H1 (cell line): ENCODE measurements at regions not wholly inside any gene's neighbourhood (a gene's known extent, or its start where the extent isn't known, plus 50 kb on each side); places are given as distances from the start of the nearest gene placed in this dataset.

ENCODE experiments used
- CTCF ChIA-PET: fragments of 300-600 bp; sonication (Branson Sonifier 250); formaldehyde crosslinking; loops from one replicate; lab custom pipeline; 2021; ENCODE audit not compliant: partially characterized antibody; lab: Charles Lee
- POLR2A ChIA-PET: fragments of 300-600 bp; sonication (Branson Sonifier 250); formaldehyde crosslinking; loops from one replicate; lab custom pipeline; 2021; ENCODE audit warnings: inconsistent platforms; ENCODE audit not compliant: partially characterized antibody; lab: Charles Lee
- DNase-seq, 2 experiments: peaks; one replicate each; pipeline versions ENCODE4 v3.0.0 to v3.0.0-alpha.2; 2010 to 2022; ENCODE audit warnings: low spot score in 2 of 2, low read depth in 1 of 2, mixed read lengths in 1 of 2
- FAIRE-seq: peaks from 2 replicates; lab custom pipeline; 2011; peaks lifted over from hg19 to GRCh38; lab: Jason Lieb, UNC
- H2AFZ ChIP-seq: 2 replicates; pipeline ENCODE4 v1.8.1; 2012; ENCODE audit warnings: low read length, inconsistent platforms
- H2AK5ac ChIP-seq: 2 replicates; pipeline ENCODE4 v1.6.1; 2013; ENCODE audit warnings: low read depth, low read length
- H2BK120ac ChIP-seq: replicated peaks from 2 replicates; pipeline ENCODE3; 2013; ENCODE audit warnings: low read depth, low read length, inconsistent platforms
- H2BK12ac ChIP-seq: 2 replicates; pipeline ENCODE4 v1.6.1; 2013; ENCODE audit warnings: low read depth, low read length
- H2BK15ac ChIP-seq: 2 replicates; pipeline ENCODE4 v1.6.1; 2013; ENCODE audit warnings: low read length
- H2BK20ac ChIP-seq: 2 replicates; pipeline ENCODE4 v1.6.1; 2013; ENCODE audit warnings: low read length
- H2BK5ac ChIP-seq: 2 replicates; pipeline ENCODE4 v1.6.1; 2013; ENCODE audit warnings: low read depth, low read length
- H3K14ac ChIP-seq: 2 replicates; pipeline ENCODE4 v1.6.1; 2013; ENCODE audit warnings: inconsistent platforms; ENCODE audit not compliant: insufficient read length
- H3K18ac ChIP-seq: 2 replicates; pipeline ENCODE4 v1.6.1; 2013; ENCODE audit warnings: low read length; ENCODE audit errors: extremely low read depth
- H3K23ac ChIP-seq: 2 replicates; pipeline ENCODE4 v1.6.1; 2013; ENCODE audit warnings: inconsistent platforms; ENCODE audit not compliant: insufficient read length
- H3K23me2 ChIP-seq: 2 replicates; pipeline ENCODE4 v1.6.1; 2013; ENCODE audit warnings: low read depth, low read length
- H3K27ac ChIP-seq: 2 replicates; pipeline ENCODE4 v1.6.1; 2011; ENCODE audit warnings: low read depth, low read length, inconsistent platforms
- H3K27me3 ChIP-seq, 4 experiments: replicated peaks in 1 of 4; 1 replicate in 1 of 4; 2 replicates in 3 of 4; pipeline versions ENCODE4 v1.6.1 to v1.8.1; 2011 to 2013; ENCODE audit warnings: low read length in 3 of 4, mild to moderate bottlenecking in 3 of 4, inconsistent platforms in 2 of 4, mixed read lengths in 2 of 4, moderate library complexity in 1 of 4; ENCODE audit not compliant: control insufficient read depth in 3 of 4, insufficient read depth in 3 of 4; ENCODE audit errors: extremely low read depth in 1 of 4
- H3K36me3 ChIP-seq, 4 experiments: 2 replicates each; pipeline versions ENCODE4 v1.6.1 to v1.8.1; 2011 to 2013; ENCODE audit warnings: mild to moderate bottlenecking in 4 of 4, low read length in 3 of 4, moderate library complexity in 2 of 4, control low read depth in 1 of 4, inconsistent platforms in 1 of 4; ENCODE audit not compliant: insufficient read depth in 4 of 4, control insufficient read depth in 2 of 4
- H3K4ac ChIP-seq: replicated peaks from 2 replicates; pipeline ENCODE3; 2013; ENCODE audit warnings: low read length, low read depth, mixed read lengths, inconsistent platforms; ENCODE audit not compliant: insufficient read length
- H3K4me1 ChIP-seq, 4 experiments: replicated peaks in 1 of 4; 1 replicate in 1 of 4; 2 replicates in 3 of 4; pipeline versions ENCODE4 v1.6.1 to v1.8.1; 2011 to 2013; ENCODE audit warnings: low read length in 3 of 4, inconsistent platforms in 2 of 4, mixed read lengths in 1 of 4; ENCODE audit not compliant: insufficient read depth in 4 of 4, control insufficient read depth in 3 of 4
- H3K4me2 ChIP-seq, 2 experiments: 2 replicates each; pipeline versions ENCODE4 v1.6.1 to v1.8.1; 2011 to 2013; ENCODE audit warnings: low read depth in 2 of 2, low read length in 2 of 2, control low read depth in 1 of 2, inconsistent platforms in 1 of 2, mild to moderate bottlenecking in 1 of 2; ENCODE audit not compliant: insufficient read depth in 1 of 2
- H3K4me3 ChIP-seq, 4 experiments: fragments of 200-600, 300-600 bp in 1 of 4; sonication (generic), shearing (Covaris generic), sonication (Bioruptor Twin) in 1 of 4; 2 replicates each; pipeline versions ENCODE4 v1.5.1 to v1.8.1; 2011 to 2016; ENCODE audit warnings: low read length in 4 of 4, low read depth in 3 of 4, control low read depth in 2 of 4, inconsistent platforms in 2 of 4, mild to moderate bottlenecking in 2 of 4, mixed read lengths in 1 of 4, moderate library complexity in 1 of 4; ENCODE audit not compliant: insufficient read depth in 2 of 4; ENCODE audit errors: extremely low read depth in 1 of 4
- H3K56ac ChIP-seq: replicated peaks from 2 replicates; pipeline ENCODE3; 2013; ENCODE audit warnings: low read depth, mild to moderate bottlenecking, mixed read lengths, low read length, inconsistent platforms; ENCODE audit not compliant: insufficient read length
- H3K79me1 ChIP-seq: 2 replicates; pipeline ENCODE4 v1.6.1; 2013; ENCODE audit warnings: low read depth, low read length, control low read depth
- H3K79me2 ChIP-seq, 2 experiments: 2 replicates each; pipeline versions ENCODE4 v1.6.1 to v1.8.1; 2012 to 2013; ENCODE audit warnings: low read length in 2 of 2, mild to moderate bottlenecking in 2 of 2, inconsistent platforms in 1 of 2; ENCODE audit not compliant: insufficient read depth in 2 of 2, control insufficient read depth in 1 of 2
- H3K9ac ChIP-seq, 4 experiments: replicated peaks in 1 of 4; 1 replicate in 1 of 4; 2 replicates in 3 of 4; pipeline versions ENCODE4 v1.6.1 to v1.8.1; 2011 to 2013; ENCODE audit warnings: low read depth in 3 of 4, low read length in 3 of 4, control low read depth in 2 of 4, mild to moderate bottlenecking in 2 of 4, moderate library complexity in 2 of 4, inconsistent platforms in 1 of 4; ENCODE audit errors: extremely low read depth in 1 of 4
- H3K9me3 ChIP-seq, 2 experiments: 2 replicates each; pipeline versions ENCODE4 v1.6.1 to v1.8.1; 2012 to 2013; ENCODE audit warnings: mild to moderate bottlenecking in 2 of 2, moderate library complexity in 2 of 2, control low read depth in 1 of 2, inconsistent platforms in 1 of 2, low read depth in 1 of 2, low read length in 1 of 2, mixed read lengths in 1 of 2; ENCODE audit not compliant: insufficient read depth in 2 of 2
- H4K20me1 ChIP-seq, 2 experiments: replicated peaks in 1 of 2; 2 replicates each; pipeline versions ENCODE3 to v1.8.1; 2011 to 2013; ENCODE audit warnings: inconsistent platforms in 2 of 2, low read length in 2 of 2, mild to moderate bottlenecking in 1 of 2; ENCODE audit not compliant: insufficient read depth in 2 of 2, control insufficient read depth in 1 of 2
- H4K5ac ChIP-seq: 2 replicates; pipeline ENCODE4 v1.6.1; 2013; ENCODE audit warnings: low read length, low read depth, mixed read lengths, inconsistent platforms; ENCODE audit not compliant: insufficient read length
- H4K8ac ChIP-seq: 2 replicates; pipeline ENCODE4 v1.8.0; 2013; ENCODE audit warnings: mild to moderate bottlenecking, moderate library complexity, low read length, inconsistent platforms; ENCODE audit not compliant: insufficient read depth; ENCODE audit errors: extremely low read depth
- H4K91ac ChIP-seq: replicated peaks from 2 replicates; pipeline ENCODE3; 2013; ENCODE audit warnings: low read length, mixed read lengths, inconsistent platforms; ENCODE audit not compliant: insufficient read length
- BCL11A ChIP-seq, 2 experiments: IDR thresholded peaks; one replicate each; pipeline ENCODE4 v1.6.1; 2011; ENCODE audit warnings: low read depth in 2 of 2, low read length in 2 of 2, mild to moderate bottlenecking in 2 of 2
- BRCA1 ChIP-seq: IDR thresholded peaks from 2 replicates; pipeline ENCODE4 v1.6.1; 2012; ENCODE audit warnings: low read depth, low read length, improper control_type of control experiment
- CTBP2 ChIP-seq: IDR thresholded peaks from 2 replicates; pipeline ENCODE4 v1.7.0; 2011; ENCODE audit warnings: borderline replicate concordance, mild to moderate bottlenecking, moderate library complexity, mixed read lengths, low read length; ENCODE audit not compliant: insufficient read depth, insufficient read length
- CTCF ChIP-seq, 3 experiments: IDR thresholded peaks; 1 replicate in 2 of 3; 2 replicates in 1 of 3; pipeline versions ENCODE4 v1.5.1 to v1.6.1; 2011; ENCODE audit warnings: low read length in 3 of 3, mild to moderate bottlenecking in 3 of 3, inconsistent platforms in 2 of 3, low read depth in 1 of 3, moderate library complexity in 1 of 3; ENCODE audit not compliant: insufficient read depth in 1 of 3; ENCODE audit errors: control extremely low read depth in 1 of 3
- E2F6 ChIP-seq: IDR thresholded peaks from 2 replicates; pipeline ENCODE4 v1.6.1; 2012; ENCODE audit warnings: inconsistent platforms
- FOSL1 ChIP-seq: IDR thresholded peaks from 2 replicates; pipeline ENCODE4 v1.6.1; 2011; ENCODE audit warnings: mild to moderate bottlenecking, low read depth, low read length, moderate library complexity; ENCODE audit not compliant: insufficient read depth
- KDM5A ChIP-seq: fragments of 200-600 bp; IDR thresholded peaks from 2 replicates; pipeline ENCODE4 v1.7.1; 2012; ENCODE audit warnings: mild to moderate bottlenecking, low read length, inconsistent platforms, mixed read lengths
- NANOG ChIP-seq: IDR thresholded peaks from 2 replicates; pipeline ENCODE4 v1.6.1; 2011; ENCODE audit warnings: low read length, low read depth, mild to moderate bottlenecking, inconsistent platforms; ENCODE audit not compliant: insufficient read depth, poor library complexity, severe bottlenecking
- RAD21 ChIP-seq, 2 experiments: IDR thresholded peaks in 1 of 2; conservative IDR thresholded peaks in 1 of 2; 2 replicates each; pipeline ENCODE4 v1.6.1; 2011; ENCODE audit warnings: low read depth in 2 of 2, low read length in 2 of 2, improper control_type of control experiment in 1 of 2, inconsistent platforms in 1 of 2, mild to moderate bottlenecking in 1 of 2, moderate library complexity in 1 of 2
- SIX5 ChIP-seq: IDR thresholded peaks from 2 replicates; pipeline ENCODE4 v1.6.1; 2011; ENCODE audit warnings: mild to moderate bottlenecking, low read depth, low read length
- ZNF274 ChIP-seq: IDR thresholded peaks from 2 replicates; pipeline ENCODE4 v1.7.0; 2012; ENCODE audit warnings: low read length, borderline replicate concordance; ENCODE audit errors: extremely low read depth
- WGBS, 2 experiments: shearing (Covaris generic) in 1 of 2; methylation state at CpG; one replicate each; pipeline versions ENCODE4 v1.1.6 to v1.1.7; 2013 to 2015; ENCODE audit warnings: low lambda C conversion rate in 2 of 2, mixed read lengths in 2 of 2, inconsistent platforms in 1 of 2, low coverage in 1 of 2, missing lambda C conversion rate in 1 of 2; ENCODE audit not compliant: insufficient replicate concordance in 2 of 2, insufficient coverage in 1 of 2, insufficient read length in 1 of 2; ENCODE audit errors: extremely low coverage in 1 of 2, missing lambda C conversion rate in 1 of 2; 5-methylcytosine and 5-hydroxymethylcytosine counted together

- H3K36me3 ChIP-seq, result no peaks in the 10 kb centered on the region
- no peak overlapping the region for H3K4me3 ChIP-seq
- no peak overlapping the region for H2BK15ac ChIP-seq
- H3K56ac ChIP-seq, result no peak overlapping the region
- H2AK5ac ChIP-seq, result no peak overlapping the region
- no peak overlapping the region for H3K18ac ChIP-seq
- no peak overlapping the region for H4K91ac ChIP-seq
- H3K9ac ChIP-seq, result no peak overlapping the region
- 78% methylated on average over 3 of the region's 3 CpGs; no CpG with 5 or more reads in 1 of the 2 experiments for WGBS, 2 experiments
- no peaks in the 10 kb centered on the region for H3K4me1 ChIP-seq
- peaks cover 57 to 75% of the 10 kb centered on the region in 2 experiments for H3K9me3 ChIP-seq
- H4K20me1 ChIP-seq, result no peaks in the 10 kb centered on the region
- no peak overlapping the region for H3K4ac ChIP-seq
- CTCF ChIA-PET, result no interaction called here
- no peaks in the 10 kb centered on the region for H3K79me1 ChIP-seq
- no peak overlapping the region for H3K4me2 ChIP-seq
- no peak overlapping the region for H2AFZ ChIP-seq
- no peaks in the 10 kb centered on the region; the same call in 1 of the 2 replicates for H3K23me2 ChIP-seq
- no peaks in the 10 kb centered on the region for H3K27me3 ChIP-seq
- POLR2A ChIA-PET, result no interaction called here
- FAIRE-seq (no peak), DNase-seq (no peak)
- H2BK5ac ChIP-seq, result no peak overlapping the region
- H4K8ac ChIP-seq, result no peak overlapping the region
- H4K5ac ChIP-seq, result no peak overlapping the region
- no peak overlapping the region for H2BK20ac ChIP-seq
- H2BK120ac ChIP-seq, result no peak overlapping the region
- H3K27ac ChIP-seq, result no peak overlapping the region
- no peak overlapping the region for H2BK12ac ChIP-seq
- H3K23ac ChIP-seq, result no peak overlapping the region
- H3K79me2 ChIP-seq, result no peaks in the 10 kb centered on the region
- no peak overlapping the region for H3K14ac ChIP-seq
- TF ChIP-seq E2F6 (no peak), CTBP2 (no peak), CTCF (IDR thresholded peaks at IDR 0.05; ENCODE audit: control extremely low read depth in 1 of 3, insufficient read depth in 1 of 3, low read depth in 1 of 3, low read length in 3 of 3) (no peak), FOSL1 (no peak), BRCA1 (no peak), ZNF274 (no peak), RAD21 (IDR thresholded peaks at IDR 0.05 in 1 of 2, conservative IDR thresholded peaks at IDR 0.05 in 1 of 2; ENCODE audit: low read depth in 2 of 2, low read length in 2 of 2) (no peak), BCL11A (IDR thresholded peaks at IDR 0.05; ENCODE audit: low read depth in 2 of 2, low read length in 2 of 2) (no peak), KDM5A (no peak), SIX5 (no peak), NANOG (no peak)
Observed at GRCh38 chr4:18388039-18388438, 366.5 kb upstream of the LCORL start.
